WI38 (cell line): ENCODE measurements at regions not wholly inside any gene's neighbourhood (a gene's known extent, or its start where the extent isn't known, plus 50 kb on each side); places are given as distances from the start of the nearest gene placed in this dataset.

ENCODE experiments used
- H3K4me3 ChIP-seq: 2 replicates; pipeline ENCODE4 v1.5.1; 2011; ENCODE audit warnings: low read depth, mild to moderate bottlenecking, control low read depth, low read length
- TF ChIP-seq, protein P1 (sequence below): IDR thresholded peaks from 2 replicates; pipeline ENCODE4 v1.5.1; 2012; ENCODE audit warnings: low read depth, mild to moderate bottlenecking, control low read depth, low read length

- TF ChIP-seq, protein P1, sequence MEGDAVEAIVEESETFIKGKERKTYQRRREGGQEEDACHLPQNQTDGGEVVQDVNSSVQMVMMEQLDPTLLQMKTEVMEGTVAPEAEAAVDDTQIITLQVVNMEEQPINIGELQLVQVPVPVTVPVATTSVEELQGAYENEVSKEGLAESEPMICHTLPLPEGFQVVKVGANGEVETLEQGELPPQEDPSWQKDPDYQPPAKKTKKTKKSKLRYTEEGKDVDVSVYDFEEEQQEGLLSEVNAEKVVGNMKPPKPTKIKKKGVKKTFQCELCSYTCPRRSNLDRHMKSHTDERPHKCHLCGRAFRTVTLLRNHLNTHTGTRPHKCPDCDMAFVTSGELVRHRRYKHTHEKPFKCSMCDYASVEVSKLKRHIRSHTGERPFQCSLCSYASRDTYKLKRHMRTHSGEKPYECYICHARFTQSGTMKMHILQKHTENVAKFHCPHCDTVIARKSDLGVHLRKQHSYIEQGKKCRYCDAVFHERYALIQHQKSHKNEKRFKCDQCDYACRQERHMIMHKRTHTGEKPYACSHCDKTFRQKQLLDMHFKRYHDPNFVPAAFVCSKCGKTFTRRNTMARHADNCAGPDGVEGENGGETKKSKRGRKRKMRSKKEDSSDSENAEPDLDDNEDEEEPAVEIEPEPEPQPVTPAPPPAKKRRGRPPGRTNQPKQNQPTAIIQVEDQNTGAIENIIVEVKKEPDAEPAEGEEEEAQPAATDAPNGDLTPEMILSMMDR = no peak
- no peak overlapping the region for H3K4me3 ChIP-seq
These were observed 785.6 kb upstream of the GJE1 start for GRCh38 chr6:141347086-141347485.

DNA sequence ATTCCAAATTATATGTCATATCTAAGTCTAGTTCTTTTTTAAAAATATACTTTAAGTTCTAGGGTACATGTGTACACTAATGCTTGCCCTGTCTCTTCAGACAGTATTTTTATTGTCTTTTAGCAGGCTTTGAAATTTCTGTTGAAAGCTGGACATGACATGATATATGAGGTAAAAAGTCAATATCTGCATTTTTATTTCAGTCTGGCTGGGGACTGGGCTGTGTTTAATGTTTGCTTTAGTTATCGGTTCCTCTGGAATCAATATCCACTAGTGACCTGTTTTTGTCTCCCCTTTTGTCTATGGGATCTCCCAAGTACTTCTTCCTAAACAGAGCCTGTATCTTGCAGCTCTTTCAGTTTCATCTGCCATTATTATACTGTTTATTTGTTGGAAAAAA is 786.2 kb upstream of the GJE1 start:
- H3K4me3 ChIP-seq = no peak overlapping the region
- TF ChIP-seq, protein P1 = no peak

GRCh38 chr6:141337191-141337590 is 795.5 kb upstream of the GJE1 start:
- TF ChIP-seq, protein P1 = no peak
- no peak overlapping the region for H3K4me3 ChIP-seq

- no peak overlapping the region for H3K4me3 ChIP-seq
- TF ChIP-seq, protein P1 = no peak
These were observed 797.0 kb upstream of the GJE1 start for GRCh38 chr6:141335477-141336273.

DNA sequence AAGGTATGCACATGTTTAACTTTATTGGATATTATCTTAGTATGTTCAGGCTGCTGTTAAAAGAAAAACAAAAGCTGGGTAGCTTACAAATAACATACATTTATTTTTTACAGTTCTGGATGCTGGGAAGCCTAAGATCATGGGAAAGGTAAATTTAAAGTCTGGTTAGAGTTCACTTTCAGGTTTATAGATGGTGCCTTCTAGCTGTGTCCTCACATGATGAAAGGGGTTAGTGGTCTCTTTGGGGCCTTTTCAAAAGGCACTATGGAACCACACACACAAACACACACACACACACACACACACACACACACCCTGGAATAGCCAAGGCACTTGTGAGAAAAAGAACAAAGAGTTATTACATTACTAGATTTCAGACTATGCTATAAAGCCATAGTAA is 805.8 kb upstream of the GJE1 start:
- TF ChIP-seq, protein P1 = no peak
- peak overlapping the region; percentile 45 for H3K4me3 ChIP-seq

DNA sequence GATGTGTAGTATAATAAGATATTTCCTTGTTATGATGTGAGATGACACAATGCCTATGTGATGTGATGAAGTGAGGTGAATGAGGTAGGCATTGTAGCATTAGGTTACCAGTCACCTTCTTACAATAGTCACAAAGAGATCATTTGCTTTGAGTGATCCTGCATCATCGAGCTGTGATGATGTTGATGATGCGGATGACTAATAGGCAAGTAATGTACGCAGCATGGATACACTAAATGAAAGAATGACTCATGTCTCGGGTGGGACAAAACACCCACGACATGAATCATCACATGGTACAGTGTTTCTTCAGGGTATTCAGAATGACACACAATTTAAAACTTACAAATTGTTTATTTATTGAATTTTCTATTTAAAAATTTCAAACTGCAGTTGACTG is 806.3 kb upstream of the GJE1 start:
- TF ChIP-seq, protein P1 = no peak
- peak overlapping the region; percentile 45 for H3K4me3 ChIP-seq

DNA sequence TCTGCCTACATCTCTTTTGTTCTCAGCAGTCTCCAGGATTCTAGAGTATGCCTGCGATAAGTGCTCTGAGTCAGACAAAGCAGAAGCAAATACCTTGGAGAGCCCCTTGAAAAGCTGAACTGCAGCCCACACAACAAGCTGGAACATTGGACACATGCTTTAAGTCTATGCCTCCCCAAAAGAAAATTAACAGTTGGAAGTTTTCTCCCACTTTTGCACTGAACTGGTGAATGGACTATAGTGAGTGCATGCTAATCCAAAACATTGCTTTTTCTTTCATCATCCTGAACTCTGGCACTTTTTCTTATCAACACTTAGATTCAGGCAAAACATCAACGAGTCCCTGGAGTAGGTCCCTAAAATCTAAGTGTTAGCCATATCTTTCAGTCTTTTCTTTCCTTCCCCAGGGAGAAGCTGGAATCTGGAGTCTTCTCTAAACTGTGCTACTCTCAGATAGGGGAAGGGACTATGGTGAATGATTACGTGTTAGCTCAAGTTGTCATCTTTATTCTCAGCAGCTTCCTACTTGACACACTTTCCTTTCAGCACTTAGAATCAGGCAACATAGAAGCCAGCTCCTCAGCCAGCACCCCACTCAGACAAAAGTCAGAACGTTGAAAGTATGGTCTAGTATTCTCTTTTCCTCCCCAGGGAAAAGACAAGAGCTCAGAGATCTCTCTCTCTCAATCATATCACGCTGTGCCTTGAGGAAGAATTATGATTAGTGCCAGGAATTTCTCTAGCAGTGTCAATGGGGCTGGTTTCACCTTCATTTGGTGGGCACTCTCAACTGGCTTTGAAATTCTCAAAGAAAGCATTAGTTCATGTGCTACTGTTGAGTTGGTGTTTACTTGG is 811.0 kb upstream of the GJE1 start:
- TF ChIP-seq, protein P1 = no peak
- H3K4me3 ChIP-seq = no peak overlapping the region
